H1 (cell line): ENCODE measurements at regions not wholly inside any gene's neighbourhood (a gene's known extent, or its start where the extent isn't known, plus 50 kb on each side); places are given as distances from the start of the nearest gene placed in this dataset.
A peak's percentile ranks its signal among the peaks of the same experiment; 100 is the strongest.

Experiments
- CTCF ChIA-PET: fragments of 300-600 bp; sonication (Branson Sonifier 250); formaldehyde crosslinking; loops from one replicate; lab custom pipeline; 2021; ENCODE audit not compliant: partially characterized antibody; lab: Charles Lee
- POLR2A ChIA-PET: fragments of 300-600 bp; sonication (Branson Sonifier 250); formaldehyde crosslinking; loops from one replicate; lab custom pipeline; 2021; ENCODE audit warnings: inconsistent platforms; ENCODE audit not compliant: partially characterized antibody; lab: Charles Lee
- DNase-seq, 2 experiments: peaks; one replicate each; pipeline versions ENCODE4 v3.0.0 to v3.0.0-alpha.2; 2010 to 2022; ENCODE audit warnings: low spot score in 2 of 2, low read depth in 1 of 2, mixed read lengths in 1 of 2
- FAIRE-seq: peaks from 2 replicates; lab custom pipeline; 2011; peaks lifted over from hg19 to GRCh38; lab: Jason Lieb, UNC
- H2AFZ ChIP-seq: 2 replicates; pipeline ENCODE4 v1.8.1; 2012; ENCODE audit warnings: low read length, inconsistent platforms
- H2AK5ac ChIP-seq: 2 replicates; pipeline ENCODE4 v1.6.1; 2013; ENCODE audit warnings: low read depth, low read length
- H2BK120ac ChIP-seq: replicated peaks from 2 replicates; pipeline ENCODE3; 2013; ENCODE audit warnings: low read depth, low read length, inconsistent platforms
- H2BK12ac ChIP-seq: 2 replicates; pipeline ENCODE4 v1.6.1; 2013; ENCODE audit warnings: low read depth, low read length
- H2BK15ac ChIP-seq: 2 replicates; pipeline ENCODE4 v1.6.1; 2013; ENCODE audit warnings: low read length
- H2BK20ac ChIP-seq: 2 replicates; pipeline ENCODE4 v1.6.1; 2013; ENCODE audit warnings: low read length
- H2BK5ac ChIP-seq: 2 replicates; pipeline ENCODE4 v1.6.1; 2013; ENCODE audit warnings: low read depth, low read length
- H3K14ac ChIP-seq: 2 replicates; pipeline ENCODE4 v1.6.1; 2013; ENCODE audit warnings: inconsistent platforms; ENCODE audit not compliant: insufficient read length
- H3K18ac ChIP-seq: 2 replicates; pipeline ENCODE4 v1.6.1; 2013; ENCODE audit warnings: low read length; ENCODE audit errors: extremely low read depth
- H3K23ac ChIP-seq: 2 replicates; pipeline ENCODE4 v1.6.1; 2013; ENCODE audit warnings: inconsistent platforms; ENCODE audit not compliant: insufficient read length
- H3K23me2 ChIP-seq: 2 replicates; pipeline ENCODE4 v1.6.1; 2013; ENCODE audit warnings: low read depth, low read length
- H3K27ac ChIP-seq: 2 replicates; pipeline ENCODE4 v1.6.1; 2011; ENCODE audit warnings: low read depth, low read length, inconsistent platforms
- H3K27me3 ChIP-seq, 4 experiments: replicated peaks in 1 of 4; 1 replicate in 1 of 4; 2 replicates in 3 of 4; pipeline versions ENCODE4 v1.6.1 to v1.8.1; 2011 to 2013; ENCODE audit warnings: low read length in 3 of 4, mild to moderate bottlenecking in 3 of 4, inconsistent platforms in 2 of 4, mixed read lengths in 2 of 4, moderate library complexity in 1 of 4; ENCODE audit not compliant: control insufficient read depth in 3 of 4, insufficient read depth in 3 of 4; ENCODE audit errors: extremely low read depth in 1 of 4
- H3K36me3 ChIP-seq, 4 experiments: 2 replicates each; pipeline versions ENCODE4 v1.6.1 to v1.8.1; 2011 to 2013; ENCODE audit warnings: mild to moderate bottlenecking in 4 of 4, low read length in 3 of 4, moderate library complexity in 2 of 4, control low read depth in 1 of 4, inconsistent platforms in 1 of 4; ENCODE audit not compliant: insufficient read depth in 4 of 4, control insufficient read depth in 2 of 4
- H3K4ac ChIP-seq: replicated peaks from 2 replicates; pipeline ENCODE3; 2013; ENCODE audit warnings: low read length, low read depth, mixed read lengths, inconsistent platforms; ENCODE audit not compliant: insufficient read length
- H3K4me1 ChIP-seq, 4 experiments: replicated peaks in 1 of 4; 1 replicate in 1 of 4; 2 replicates in 3 of 4; pipeline versions ENCODE4 v1.6.1 to v1.8.1; 2011 to 2013; ENCODE audit warnings: low read length in 3 of 4, inconsistent platforms in 2 of 4, mixed read lengths in 1 of 4; ENCODE audit not compliant: insufficient read depth in 4 of 4, control insufficient read depth in 3 of 4
- H3K4me2 ChIP-seq, 2 experiments: 2 replicates each; pipeline versions ENCODE4 v1.6.1 to v1.8.1; 2011 to 2013; ENCODE audit warnings: low read depth in 2 of 2, low read length in 2 of 2, control low read depth in 1 of 2, inconsistent platforms in 1 of 2, mild to moderate bottlenecking in 1 of 2; ENCODE audit not compliant: insufficient read depth in 1 of 2
- H3K4me3 ChIP-seq, 4 experiments: fragments of 200-600, 300-600 bp in 1 of 4; sonication (generic), shearing (Covaris generic), sonication (Bioruptor Twin) in 1 of 4; 2 replicates each; pipeline versions ENCODE4 v1.5.1 to v1.8.1; 2011 to 2016; ENCODE audit warnings: low read length in 4 of 4, low read depth in 3 of 4, control low read depth in 2 of 4, inconsistent platforms in 2 of 4, mild to moderate bottlenecking in 2 of 4, mixed read lengths in 1 of 4, moderate library complexity in 1 of 4; ENCODE audit not compliant: insufficient read depth in 2 of 4; ENCODE audit errors: extremely low read depth in 1 of 4
- H3K56ac ChIP-seq: replicated peaks from 2 replicates; pipeline ENCODE3; 2013; ENCODE audit warnings: low read depth, mild to moderate bottlenecking, mixed read lengths, low read length, inconsistent platforms; ENCODE audit not compliant: insufficient read length
- H3K79me1 ChIP-seq: 2 replicates; pipeline ENCODE4 v1.6.1; 2013; ENCODE audit warnings: low read depth, low read length, control low read depth
- H3K79me2 ChIP-seq, 2 experiments: 2 replicates each; pipeline versions ENCODE4 v1.6.1 to v1.8.1; 2012 to 2013; ENCODE audit warnings: low read length in 2 of 2, mild to moderate bottlenecking in 2 of 2, inconsistent platforms in 1 of 2; ENCODE audit not compliant: insufficient read depth in 2 of 2, control insufficient read depth in 1 of 2
- H3K9ac ChIP-seq, 4 experiments: replicated peaks in 1 of 4; 1 replicate in 1 of 4; 2 replicates in 3 of 4; pipeline versions ENCODE4 v1.6.1 to v1.8.1; 2011 to 2013; ENCODE audit warnings: low read depth in 3 of 4, low read length in 3 of 4, control low read depth in 2 of 4, mild to moderate bottlenecking in 2 of 4, moderate library complexity in 2 of 4, inconsistent platforms in 1 of 4; ENCODE audit errors: extremely low read depth in 1 of 4
- H3K9me3 ChIP-seq, 2 experiments: 2 replicates each; pipeline versions ENCODE4 v1.6.1 to v1.8.1; 2012 to 2013; ENCODE audit warnings: mild to moderate bottlenecking in 2 of 2, moderate library complexity in 2 of 2, control low read depth in 1 of 2, inconsistent platforms in 1 of 2, low read depth in 1 of 2, low read length in 1 of 2, mixed read lengths in 1 of 2; ENCODE audit not compliant: insufficient read depth in 2 of 2
- H4K20me1 ChIP-seq, 2 experiments: replicated peaks in 1 of 2; 2 replicates each; pipeline versions ENCODE3 to v1.8.1; 2011 to 2013; ENCODE audit warnings: inconsistent platforms in 2 of 2, low read length in 2 of 2, mild to moderate bottlenecking in 1 of 2; ENCODE audit not compliant: insufficient read depth in 2 of 2, control insufficient read depth in 1 of 2
- H4K5ac ChIP-seq: 2 replicates; pipeline ENCODE4 v1.6.1; 2013; ENCODE audit warnings: low read length, low read depth, mixed read lengths, inconsistent platforms; ENCODE audit not compliant: insufficient read length
- H4K8ac ChIP-seq: 2 replicates; pipeline ENCODE4 v1.8.0; 2013; ENCODE audit warnings: mild to moderate bottlenecking, moderate library complexity, low read length, inconsistent platforms; ENCODE audit not compliant: insufficient read depth; ENCODE audit errors: extremely low read depth
- H4K91ac ChIP-seq: replicated peaks from 2 replicates; pipeline ENCODE3; 2013; ENCODE audit warnings: low read length, mixed read lengths, inconsistent platforms; ENCODE audit not compliant: insufficient read length
- EZH2 ChIP-seq: fragments of 200-600 bp; sonication (generic); IDR thresholded peaks from 2 replicates; pipeline ENCODE4 v1.7.1; 2012; ENCODE audit warnings: low read depth, mild to moderate bottlenecking, moderate library complexity, low read length, inconsistent platforms; ENCODE audit not compliant: severe bottlenecking
- WGBS, 2 experiments: shearing (Covaris generic) in 1 of 2; methylation state at CpG; one replicate each; pipeline versions ENCODE4 v1.1.6 to v1.1.7; 2013 to 2015; ENCODE audit warnings: low lambda C conversion rate in 2 of 2, mixed read lengths in 2 of 2, inconsistent platforms in 1 of 2, low coverage in 1 of 2, missing lambda C conversion rate in 1 of 2; ENCODE audit not compliant: insufficient replicate concordance in 2 of 2, insufficient coverage in 1 of 2, insufficient read length in 1 of 2; ENCODE audit errors: extremely low coverage in 1 of 2, missing lambda C conversion rate in 1 of 2; 5-methylcytosine and 5-hydroxymethylcytosine counted together

GRCh38 chr3:110391042-110391441 is 680.6 kb upstream of the NECTIN3 start:
- FAIRE-seq, result no peak

More at GRCh38 chr3:110391042-110391441, 680.6 kb upstream of the NECTIN3 start:
- Histone ChIP-seq H2AK5ac (no peak overlapping the region), H3K79me2 (no peaks in the 10 kb centered on the region), H3K23ac (no peak overlapping the region), H2BK12ac (no peak overlapping the region), H2BK15ac (no peak overlapping the region), H3K4me1 (peaks cover 0 to 6% (median 3%) of the 10 kb centered on the region in 4 experiments; a peak in 4 of 7 replicates), H3K18ac (no peak overlapping the region)
- DNase-seq, result no peak
- no peak for TF ChIP-seq EZH2
- TF ChIP-seq, all 59 proteins: peak for 0
- Histone ChIP-seq H3K4me2 (peak overlapping the region in 1 of 2 experiments; percentile 29; a peak in 2 of 4 replicates), H3K79me1 (no peaks in the 10 kb centered on the region), H3K14ac (no peak overlapping the region), H3K23me2 (no peaks in the 10 kb centered on the region), H4K91ac (no peak overlapping the region), H4K8ac (no peak overlapping the region), H2BK120ac (no peak overlapping the region), H2AFZ (no peak overlapping the region), H3K9me3 (no peaks in the 10 kb centered on the region; a peak in 1 of 4 replicates), H3K56ac (no peak overlapping the region), H3K36me3 (no peaks in the 10 kb centered on the region), H2BK5ac (no peak overlapping the region), H3K27ac (no peak overlapping the region), H3K4me3 (no peak overlapping the region), H3K9ac (no peak overlapping the region), H4K20me1 (no peaks in the 10 kb centered on the region), H2BK20ac (no peak overlapping the region), H3K27me3 (no peaks in the 10 kb centered on the region), H3K4ac (no peak overlapping the region), H4K5ac (no peak overlapping the region)
- CTCF ChIA-PET, result interaction anchor here (0.8 kb wide), 1 partner anchor 13 kb away, joined by 3 read pairs; no protein-coding TSS in a partner anchor
- WGBS, 2 experiments, result 36% methylated on average over 3 of the region's 3 CpGs; no CpG with 5 or more reads in 1 of the 2 experiments
- POLR2A ChIA-PET, result no interaction called here
